Lung (tissue), 11 donors: ENCODE measurements at regions not wholly inside any gene's neighbourhood (a gene's known extent, or its start where the extent isn't known, plus 50 kb on each side); places are given as distances from the start of the nearest gene placed in this dataset.

ENCODE experiments used
- ATAC-seq: fragments of 200-7000 bp; cut with Tn5 transposase; one replicate; pipeline ENCODE4 v1.9.1; 2020; ENCODE audit warnings: moderate number of reproducible peaks; ENCODE audit not compliant: insufficient read depth, low FRiP score
- DNase-seq, 3 donors: peaks; one replicate each; pipeline ENCODE4 v3.0.0-alpha.2; 2013 to 2017
- H3K27ac ChIP-seq, 2 donors: one replicate each; pipeline ENCODE4 v1.5.1; 2013; ENCODE audit warnings: mild to moderate bottlenecking in 2 of 2, moderate library complexity in 2 of 2, control low read depth in 1 of 2, inconsistent platforms in 1 of 2, low read depth in 1 of 2, low read length in 1 of 2
- H3K27me3 ChIP-seq, 3 donors: one replicate each; pipeline ENCODE4 v1.5.1; 2013; ENCODE audit warnings: low read length in 2 of 3; ENCODE audit not compliant: control insufficient read depth in 3 of 3, insufficient read depth in 3 of 3
- H3K36me3 ChIP-seq, 4 donors: one replicate each; pipeline ENCODE4 v1.5.1; 2013; ENCODE audit warnings: low read length in 4 of 4, mild to moderate bottlenecking in 1 of 4, moderate library complexity in 1 of 4; ENCODE audit not compliant: control insufficient read depth in 4 of 4, insufficient read depth in 4 of 4
- H3K4me1 ChIP-seq, 5 donors: one replicate each; pipeline ENCODE4 v1.5.1; 2013; ENCODE audit warnings: low read length in 5 of 5, mild to moderate bottlenecking in 2 of 5, moderate library complexity in 1 of 5; ENCODE audit not compliant: control insufficient read depth in 5 of 5, insufficient read depth in 5 of 5
- H3K4me3 ChIP-seq: one replicate; pipeline ENCODE4 v1.5.1; 2013; ENCODE audit warnings: mild to moderate bottlenecking, control low read depth, moderate library complexity
- H3K9ac ChIP-seq, 2 donors: one replicate each; pipeline ENCODE4 v1.5.1; 2013; ENCODE audit warnings: low read length in 2 of 2, control low read depth in 1 of 2; ENCODE audit not compliant: insufficient read depth in 1 of 2
- H3K9me3 ChIP-seq, 4 donors: one replicate each; pipeline ENCODE4 v1.5.1; 2013; ENCODE audit warnings: low read length in 3 of 4, mild to moderate bottlenecking in 1 of 4, moderate library complexity in 1 of 4; ENCODE audit not compliant: control insufficient read depth in 4 of 4, insufficient read depth in 3 of 4
- WGBS, 2 donors: extraction: QIAGEN DNeasy Blood & Tissue Kit; methylation state at CpG; one replicate each; pipeline ENCODE4 v1.1.7; 2013; 5-methylcytosine and 5-hydroxymethylcytosine counted together
- TF ChIP-seq, protein P1 (sequence below): IDR thresholded peaks from 2 replicates; pipeline ENCODE4 v1.5.1; 2012; ENCODE audit warnings: mild to moderate bottlenecking; ENCODE audit errors: control extremely low read depth, extremely low read depth
- donor health status: control.
- donor health status: control.
- donor health status: Bipolar disorder and iron deficiency.
- donor health status: healthy.
- donor health status: DM: yes; HTN: yes; CAD: no.

DNA sequence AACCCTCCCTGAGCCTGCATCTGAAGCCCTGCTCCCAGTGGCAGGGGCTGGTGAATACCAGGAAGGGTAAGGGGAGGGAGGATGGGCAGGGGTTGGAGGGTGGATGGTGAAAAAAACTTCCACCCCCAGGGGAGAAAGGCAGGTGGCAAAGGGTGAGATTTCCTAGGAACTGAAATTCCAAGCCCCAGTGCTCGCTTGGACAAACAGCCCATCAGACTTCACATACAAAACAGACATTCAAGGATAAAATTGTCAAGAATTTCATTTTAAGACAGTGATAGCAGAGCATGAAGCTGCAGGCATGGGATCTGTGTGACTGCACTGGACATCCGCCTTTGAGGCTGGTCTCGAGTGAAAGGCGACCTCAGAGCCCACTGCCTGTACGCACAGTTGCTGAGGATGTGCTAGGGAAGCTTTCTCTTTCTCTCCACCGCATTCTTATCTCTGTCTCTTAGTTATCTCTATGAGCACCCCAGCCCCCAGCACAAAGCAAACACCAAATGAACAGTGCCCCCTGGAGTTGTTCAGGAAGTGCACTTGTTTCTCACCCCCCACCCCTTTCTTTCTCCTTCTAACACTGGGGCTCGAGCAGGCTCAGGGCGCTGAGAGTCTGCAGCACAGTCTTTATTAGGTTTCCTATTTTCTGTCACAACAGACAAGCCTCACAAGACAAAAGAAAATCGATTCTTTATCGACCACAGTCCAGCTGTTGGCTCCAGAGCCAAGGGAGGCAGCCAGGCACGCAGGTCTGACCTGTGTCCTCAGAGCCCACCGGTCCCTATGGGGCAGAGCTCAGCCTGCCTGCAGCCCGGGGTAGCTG lies 237.3 kb upstream of the NCAM1 start:
- Histone ChIP-seq H3K9ac (no peak overlapping the region), H3K4me3 (no peak overlapping the region), H3K9me3 (peaks cover 0 to 2% (median 0%) of the 10 kb centered on the region in 4 donors), H3K27me3 (peaks cover 0 to 6% (median 0%) of the 10 kb centered on the region in 3 donors), H3K27ac (no peak overlapping the region), H3K4me1 (no peaks in the 10 kb centered on the region), H3K36me3 (no peaks in the 10 kb centered on the region)
- ATAC-seq (no peak), DNase-seq (no peak)
- 66 to 78% methylated on average over 13 of the region's 13 CpGs for WGBS, 2 donors
- TF ChIP-seq, protein P1, sequence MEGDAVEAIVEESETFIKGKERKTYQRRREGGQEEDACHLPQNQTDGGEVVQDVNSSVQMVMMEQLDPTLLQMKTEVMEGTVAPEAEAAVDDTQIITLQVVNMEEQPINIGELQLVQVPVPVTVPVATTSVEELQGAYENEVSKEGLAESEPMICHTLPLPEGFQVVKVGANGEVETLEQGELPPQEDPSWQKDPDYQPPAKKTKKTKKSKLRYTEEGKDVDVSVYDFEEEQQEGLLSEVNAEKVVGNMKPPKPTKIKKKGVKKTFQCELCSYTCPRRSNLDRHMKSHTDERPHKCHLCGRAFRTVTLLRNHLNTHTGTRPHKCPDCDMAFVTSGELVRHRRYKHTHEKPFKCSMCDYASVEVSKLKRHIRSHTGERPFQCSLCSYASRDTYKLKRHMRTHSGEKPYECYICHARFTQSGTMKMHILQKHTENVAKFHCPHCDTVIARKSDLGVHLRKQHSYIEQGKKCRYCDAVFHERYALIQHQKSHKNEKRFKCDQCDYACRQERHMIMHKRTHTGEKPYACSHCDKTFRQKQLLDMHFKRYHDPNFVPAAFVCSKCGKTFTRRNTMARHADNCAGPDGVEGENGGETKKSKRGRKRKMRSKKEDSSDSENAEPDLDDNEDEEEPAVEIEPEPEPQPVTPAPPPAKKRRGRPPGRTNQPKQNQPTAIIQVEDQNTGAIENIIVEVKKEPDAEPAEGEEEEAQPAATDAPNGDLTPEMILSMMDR, result no peak

DNA sequence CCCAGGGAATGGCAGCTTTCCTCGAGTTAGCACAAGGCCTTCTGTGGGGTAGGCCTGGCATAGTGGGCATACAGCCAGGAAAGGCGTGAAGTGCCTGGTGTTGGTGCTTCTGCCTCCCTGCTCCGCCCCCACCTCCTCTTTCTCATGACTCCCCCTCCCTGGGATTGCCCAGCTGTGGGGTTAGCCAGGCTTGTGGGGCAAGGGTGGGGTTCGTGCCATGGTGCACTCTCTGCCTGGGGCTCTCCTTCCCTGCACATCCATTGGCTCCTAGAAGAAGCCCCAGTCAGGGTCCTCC lies 236.8 kb upstream of the NCAM1 start:
- peaks cover 0 to 2% (median 0%) of the 10 kb centered on the region in 4 donors for H3K9me3 ChIP-seq
- H3K27me3 ChIP-seq, result peaks cover 0 to 8% (median 0%) of the 10 kb centered on the region in 3 donors
- no peak overlapping the region for H3K27ac ChIP-seq
- no peak overlapping the region for H3K9ac ChIP-seq
- no peaks in the 10 kb centered on the region for H3K4me1 ChIP-seq
- H3K4me3 ChIP-seq, result no peak overlapping the region
- WGBS, 2 donors, result 66 to 81% methylated on average over 4 of the region's 4 CpGs
- DNase-seq (no peak), ATAC-seq (no peak)
- H3K36me3 ChIP-seq, result no peaks in the 10 kb centered on the region
- TF ChIP-seq, protein P1, result no peak

DNA sequence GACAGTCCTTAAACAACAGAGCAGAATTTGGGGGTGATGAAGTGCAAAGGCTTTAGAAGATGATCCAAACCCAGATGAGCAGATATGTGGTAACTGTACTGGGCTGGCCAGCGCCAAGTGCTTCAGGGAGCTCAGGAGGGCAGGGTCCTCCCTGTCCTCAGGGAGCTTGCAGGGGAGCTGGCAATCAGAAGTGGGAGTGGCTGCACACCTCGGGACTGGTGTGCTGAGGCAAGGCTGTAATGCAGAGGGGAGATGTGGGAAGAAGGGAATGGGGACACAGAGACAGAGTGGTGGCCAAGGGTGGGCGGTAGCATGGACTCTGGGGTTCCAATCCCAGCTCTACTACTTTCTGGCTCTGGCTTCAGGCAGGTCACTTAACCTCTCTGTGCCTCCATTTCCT lies 235.6 kb upstream of the NCAM1 start:
- Histone ChIP-seq H3K36me3 (no peaks in the 10 kb centered on the region), H3K9me3 (peaks cover 0 to 2% (median 0%) of the 10 kb centered on the region in 4 donors), H3K4me1 (no peaks in the 10 kb centered on the region), H3K9ac (no peak overlapping the region), H3K27ac (no peak overlapping the region), H3K4me3 (no peak overlapping the region), H3K27me3 (peaks cover 0 to 8% (median 0%) of the 10 kb centered on the region in 3 donors)
- 72 to 85% methylated on average over 3 of the region's 3 CpGs for WGBS, 2 donors
- TF ChIP-seq, protein P1, result no peak
- ATAC-seq (no peak), DNase-seq (no peak)
